ENCODE measurements at regions not wholly inside any gene's neighbourhood (a gene's known extent, or its start where the extent isn't known, plus 50 kb on each side); places are given as distances from the start of the nearest gene placed in this dataset.

DNA sequence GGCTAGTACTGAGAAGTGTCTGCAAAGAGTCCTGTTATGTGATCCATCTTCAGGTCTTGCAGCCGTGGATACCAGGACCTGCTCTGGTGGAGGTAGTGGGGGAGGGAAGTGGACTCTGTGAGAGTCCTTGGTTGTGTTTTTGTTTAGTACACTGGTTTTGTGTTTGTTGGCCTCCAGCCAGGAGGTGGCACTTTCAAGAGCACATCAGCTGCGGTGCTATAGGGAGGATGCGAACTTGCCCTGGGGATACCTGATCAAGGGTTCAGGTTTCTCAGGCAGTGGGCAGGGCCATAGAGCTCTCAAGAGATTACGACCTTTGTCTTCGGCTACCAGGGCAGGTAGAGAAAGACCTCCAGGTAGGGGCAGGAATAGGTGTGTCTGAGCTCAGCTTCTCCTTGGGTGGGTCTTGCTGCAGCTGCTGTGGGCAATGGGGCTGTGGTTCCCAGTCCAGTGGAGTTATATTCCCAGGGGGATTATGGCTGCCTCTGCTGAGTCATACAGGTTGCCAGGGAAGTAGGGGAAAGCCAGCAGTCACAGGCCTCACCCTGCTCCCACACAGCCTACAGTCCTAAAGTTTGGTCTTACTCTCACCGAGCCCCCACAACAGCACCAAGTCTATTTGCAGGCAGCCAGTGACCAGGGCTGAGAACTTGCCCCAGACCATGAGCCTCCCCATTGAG is 132.8 kb upstream of the NPHP3 start:
- no peak overlapping the region for H3K27ac ChIP-seq
- H3K27me3 ChIP-seq, result no peaks in the 10 kb centered on the region
- no peaks in the 10 kb centered on the region for H3K4me1 ChIP-seq
- no peaks in the 10 kb centered on the region for H3K36me3 ChIP-seq
- intact Hi-C loops (cut with DNase I; ENCODE audit: low total_unique reads), result no loop called here
- no peak for DNase-seq
- no peak for TF ChIP-seq POLR2A (IDR thresholded peaks at IDR 0.05)
- TF ChIP-seq, protein P1, sequence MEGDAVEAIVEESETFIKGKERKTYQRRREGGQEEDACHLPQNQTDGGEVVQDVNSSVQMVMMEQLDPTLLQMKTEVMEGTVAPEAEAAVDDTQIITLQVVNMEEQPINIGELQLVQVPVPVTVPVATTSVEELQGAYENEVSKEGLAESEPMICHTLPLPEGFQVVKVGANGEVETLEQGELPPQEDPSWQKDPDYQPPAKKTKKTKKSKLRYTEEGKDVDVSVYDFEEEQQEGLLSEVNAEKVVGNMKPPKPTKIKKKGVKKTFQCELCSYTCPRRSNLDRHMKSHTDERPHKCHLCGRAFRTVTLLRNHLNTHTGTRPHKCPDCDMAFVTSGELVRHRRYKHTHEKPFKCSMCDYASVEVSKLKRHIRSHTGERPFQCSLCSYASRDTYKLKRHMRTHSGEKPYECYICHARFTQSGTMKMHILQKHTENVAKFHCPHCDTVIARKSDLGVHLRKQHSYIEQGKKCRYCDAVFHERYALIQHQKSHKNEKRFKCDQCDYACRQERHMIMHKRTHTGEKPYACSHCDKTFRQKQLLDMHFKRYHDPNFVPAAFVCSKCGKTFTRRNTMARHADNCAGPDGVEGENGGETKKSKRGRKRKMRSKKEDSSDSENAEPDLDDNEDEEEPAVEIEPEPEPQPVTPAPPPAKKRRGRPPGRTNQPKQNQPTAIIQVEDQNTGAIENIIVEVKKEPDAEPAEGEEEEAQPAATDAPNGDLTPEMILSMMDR (IDR thresholded peaks at IDR 0.05), result no peak
- no peaks in the 10 kb centered on the region for H3K9me3 ChIP-seq
- no peak overlapping the region for H3K4me3 ChIP-seq

DNA sequence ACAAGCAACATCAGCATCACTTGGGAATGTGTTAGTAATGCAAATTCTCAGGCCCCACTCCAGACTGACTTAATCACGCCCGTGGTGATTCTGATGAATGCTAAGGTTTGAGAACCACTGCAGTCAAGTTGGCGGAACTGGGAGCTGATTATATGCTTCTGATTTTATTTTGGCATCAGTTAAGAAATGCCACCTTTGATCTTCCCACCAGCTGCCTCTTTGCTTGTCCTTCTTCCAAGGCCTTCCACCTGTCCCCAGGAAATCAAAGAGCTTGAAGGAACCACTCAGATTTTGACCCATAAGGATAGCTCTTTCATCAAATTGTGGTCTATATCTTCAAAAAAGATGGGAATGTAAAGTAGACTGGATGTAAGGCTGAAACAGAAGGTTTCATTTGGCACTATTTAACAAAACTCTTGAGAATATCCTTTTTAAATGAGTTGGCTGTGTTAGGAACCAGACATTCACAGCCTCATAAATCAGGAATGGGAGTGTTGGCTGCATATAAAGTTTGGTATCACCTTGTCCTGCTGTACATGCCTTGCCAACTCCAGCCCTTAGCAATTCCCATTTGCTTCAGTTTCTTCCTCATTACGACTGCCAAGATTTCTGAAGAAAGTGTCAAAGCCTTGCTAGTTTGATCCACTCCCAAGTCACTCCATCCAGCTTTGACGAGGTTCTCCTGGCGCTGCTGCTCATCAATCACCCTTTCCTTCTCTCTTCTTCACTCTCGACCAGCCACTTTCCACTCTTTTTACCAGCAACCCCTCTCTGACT is 125.8 kb upstream of the NPHP3 start:
- peak; percentile 13 to 16 for DNase-seq
- Histone ChIP-seq H3K36me3 (no peaks in the 10 kb centered on the region), H3K4me3 (no peak overlapping the region), H3K27me3 (no peaks in the 10 kb centered on the region), H3K4me1 (no peaks in the 10 kb centered on the region), H3K27ac (no peak overlapping the region), H3K9me3 (no peaks in the 10 kb centered on the region)
- intact Hi-C loops (cut with DNase I; ENCODE audit: low total_unique reads), result no loop called here
- no peak for TF ChIP-seq POLR2A (IDR thresholded peaks at IDR 0.05)
- TF ChIP-seq, protein P1 (IDR thresholded peaks at IDR 0.05), result no peak

DNA sequence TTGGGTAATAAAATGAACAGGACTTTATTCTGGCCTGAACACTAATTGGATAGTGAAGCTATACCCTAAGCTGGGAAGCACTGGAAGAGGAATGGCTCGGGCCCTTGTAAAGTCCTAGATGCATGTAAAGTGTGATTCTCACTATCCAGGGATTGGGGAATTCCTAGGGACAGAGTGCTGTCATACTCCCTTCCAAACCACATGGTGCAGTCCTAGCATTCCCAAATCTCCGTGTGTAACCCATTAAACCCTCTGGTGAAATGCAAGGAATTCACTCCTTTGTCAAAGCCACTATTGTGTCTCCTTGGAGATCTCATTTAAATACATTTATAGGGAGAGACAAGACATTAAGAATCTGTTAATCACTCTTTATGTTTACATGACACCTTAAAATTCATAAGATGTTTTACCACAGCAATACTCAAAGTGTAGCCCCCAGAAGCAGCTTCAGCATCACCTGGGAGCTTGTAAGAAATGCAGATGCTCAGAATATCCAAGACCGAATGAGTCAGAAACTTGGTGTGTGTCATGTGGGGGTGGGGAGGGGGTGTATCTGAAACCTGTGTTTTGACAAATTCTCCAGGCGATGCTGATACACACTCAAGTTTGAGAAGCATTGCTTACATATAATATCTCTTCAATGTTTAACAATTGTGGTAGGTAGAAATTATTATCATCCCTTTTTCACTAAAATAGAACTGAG is 121.8 kb upstream of the NPHP3 start:
- no peaks in the 10 kb centered on the region for H3K36me3 ChIP-seq
- intact Hi-C loops (cut with DNase I; ENCODE audit: low total_unique reads), result no loop called here
- no peak overlapping the region for H3K4me3 ChIP-seq
- H3K27me3 ChIP-seq, result no peaks in the 10 kb centered on the region
- TF ChIP-seq, protein P1 (IDR thresholded peaks at IDR 0.05), result no peak
- no peak for TF ChIP-seq POLR2A (IDR thresholded peaks at IDR 0.05)
- H3K4me1 ChIP-seq, result no peaks in the 10 kb centered on the region
- DNase-seq, result no peak
- H3K9me3 ChIP-seq, result no peaks in the 10 kb centered on the region
- H3K27ac ChIP-seq, result no peak overlapping the region

DNA sequence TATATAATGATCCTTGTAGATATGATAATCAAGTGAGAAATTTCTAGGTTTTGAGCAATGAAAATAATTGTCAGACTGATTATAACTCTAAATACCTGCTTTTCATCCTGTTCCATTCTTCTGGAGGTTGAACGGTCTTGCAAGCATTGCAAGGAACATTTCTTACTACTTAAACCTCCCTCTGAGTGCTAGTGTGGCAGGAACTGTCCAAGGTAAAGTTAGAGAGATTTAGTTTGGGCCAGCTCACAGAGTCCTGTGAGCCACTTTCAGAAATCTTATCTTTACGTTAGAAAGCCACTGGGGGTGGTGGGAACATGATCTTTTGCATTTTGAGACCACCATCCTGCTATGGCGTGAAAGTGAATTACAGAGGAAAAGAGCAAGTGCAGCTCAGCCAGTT is 121.1 kb upstream of the NPHP3 start:
- Histone ChIP-seq H3K27ac (no peak overlapping the region), H3K9me3 (no peaks in the 10 kb centered on the region), H3K36me3 (no peaks in the 10 kb centered on the region), H3K4me3 (no peak overlapping the region), H3K4me1 (no peaks in the 10 kb centered on the region), H3K27me3 (no peaks in the 10 kb centered on the region)
- TF ChIP-seq POLR2A (IDR thresholded peaks at IDR 0.05), result no peak
- TF ChIP-seq, protein P1 (IDR thresholded peaks at IDR 0.05), result no peak
- intact Hi-C loops (cut with DNase I; ENCODE audit: low total_unique reads), result no loop called here
- no peak for DNase-seq

DNA sequence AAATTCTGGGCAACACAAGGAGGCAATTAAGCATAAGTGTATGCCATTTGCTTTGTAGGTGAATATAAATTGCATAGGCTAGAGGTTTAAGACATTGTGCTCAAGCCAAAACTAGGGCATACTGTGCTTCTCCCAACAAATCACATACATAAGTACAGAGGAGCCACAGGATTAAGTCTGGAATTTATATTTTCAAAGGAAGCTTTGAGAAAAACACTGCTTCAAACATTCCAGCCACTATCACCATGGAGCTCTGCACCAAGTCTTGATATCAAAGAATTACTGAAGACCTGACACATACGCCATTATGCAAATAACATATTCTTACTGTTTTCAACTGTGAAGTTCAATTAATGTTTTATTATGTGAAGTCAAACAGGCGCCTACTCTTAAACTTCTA is 119.4 kb upstream of the NPHP3 start:
- no peak overlapping the region for H3K4me3 ChIP-seq
- intact Hi-C loops (cut with DNase I; ENCODE audit: low total_unique reads), result no loop called here
- H3K4me1 ChIP-seq, result no peaks in the 10 kb centered on the region
- TF ChIP-seq POLR2A (IDR thresholded peaks at IDR 0.05), result no peak
- TF ChIP-seq, protein P1 (IDR thresholded peaks at IDR 0.05), result no peak
- H3K9me3 ChIP-seq, result no peaks in the 10 kb centered on the region
- no peaks in the 10 kb centered on the region for H3K36me3 ChIP-seq
- no peak overlapping the region for H3K27ac ChIP-seq
- H3K27me3 ChIP-seq, result no peaks in the 10 kb centered on the region
- no peak for DNase-seq

Measured in uterus (tissue), 3 donors.